Adrenal gland (tissue), 5 donors: ENCODE measurements at regions not wholly inside any gene's neighbourhood (a gene's known extent, or its start where the extent isn't known, plus 50 kb on each side); places are given as distances from the start of the nearest gene placed in this dataset.

Source experiments
- POLR2A ChIP-seq, 2 donors: fragments of 450-650 bp; IDR thresholded peaks; one replicate each; pipeline ENCODE4 v1.6.1; 2017; ENCODE audit warnings: antibody characterized with exemption in 2 of 2, mild to moderate bottlenecking in 2 of 2, moderate library complexity in 1 of 2
- TF ChIP-seq, protein P1 (sequence below), 6 experiments: fragments of 450-650 bp in 4 of 6; fragments of 200-600 bp in 2 of 6; sonication (generic) in 1 of 6; IDR thresholded peaks; 1 replicate in 5 of 6; 2 replicates in 1 of 6; pipeline versions ENCODE4 v1.5.1 to v1.8.0; 2016 to 2021; ENCODE audit warnings: antibody characterized with exemption in 6 of 6, mild to moderate bottlenecking in 2 of 6, moderate library complexity in 1 of 6
- donor health status: DM: no; HTN: no; CAD: no.

DNA sequence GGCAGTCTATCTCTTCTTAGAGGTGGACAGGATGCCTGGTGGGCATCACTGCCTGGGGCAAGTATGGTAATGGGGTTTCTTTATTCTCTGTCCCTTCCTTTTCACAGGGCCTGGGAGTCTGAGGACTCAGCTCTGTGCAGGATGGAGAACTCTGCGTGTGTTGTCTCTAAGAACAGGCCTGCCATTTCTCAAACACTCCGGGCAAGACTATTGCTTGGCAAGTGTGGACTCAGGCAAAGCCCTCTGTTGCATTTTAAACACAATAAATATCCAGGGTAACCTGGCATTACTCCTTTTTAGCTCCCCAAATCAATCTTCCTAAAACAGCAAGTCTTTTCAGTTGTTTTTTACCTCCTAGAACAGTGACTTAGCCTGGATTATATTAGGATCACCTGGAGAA lies 185.1 kb upstream of the ROPN1 start:
- TF ChIP-seq, protein P1, sequence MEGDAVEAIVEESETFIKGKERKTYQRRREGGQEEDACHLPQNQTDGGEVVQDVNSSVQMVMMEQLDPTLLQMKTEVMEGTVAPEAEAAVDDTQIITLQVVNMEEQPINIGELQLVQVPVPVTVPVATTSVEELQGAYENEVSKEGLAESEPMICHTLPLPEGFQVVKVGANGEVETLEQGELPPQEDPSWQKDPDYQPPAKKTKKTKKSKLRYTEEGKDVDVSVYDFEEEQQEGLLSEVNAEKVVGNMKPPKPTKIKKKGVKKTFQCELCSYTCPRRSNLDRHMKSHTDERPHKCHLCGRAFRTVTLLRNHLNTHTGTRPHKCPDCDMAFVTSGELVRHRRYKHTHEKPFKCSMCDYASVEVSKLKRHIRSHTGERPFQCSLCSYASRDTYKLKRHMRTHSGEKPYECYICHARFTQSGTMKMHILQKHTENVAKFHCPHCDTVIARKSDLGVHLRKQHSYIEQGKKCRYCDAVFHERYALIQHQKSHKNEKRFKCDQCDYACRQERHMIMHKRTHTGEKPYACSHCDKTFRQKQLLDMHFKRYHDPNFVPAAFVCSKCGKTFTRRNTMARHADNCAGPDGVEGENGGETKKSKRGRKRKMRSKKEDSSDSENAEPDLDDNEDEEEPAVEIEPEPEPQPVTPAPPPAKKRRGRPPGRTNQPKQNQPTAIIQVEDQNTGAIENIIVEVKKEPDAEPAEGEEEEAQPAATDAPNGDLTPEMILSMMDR (IDR thresholded peaks at IDR 0.05), result no peak
- no peak for TF ChIP-seq POLR2A (IDR thresholded peaks at IDR 0.05)
